ENCODE measurements at regions not wholly inside any gene's neighbourhood (a gene's known extent, or its start where the extent isn't known, plus 50 kb on each side); places are given as distances from the start of the nearest gene placed in this dataset.

GRCh38 chr7:51797371-51797770 is 480.8 kb upstream of the COBL start:
- Histone ChIP-seq H3K27ac (ENCODE audit: low read depth, low read length) (no peak overlapping the region), H3K36me3 (ENCODE audit: control insufficient read depth in 2 of 3, insufficient read depth in 3 of 3, low read length in 3 of 3) (no peaks in the 10 kb centered on the region), H3K4me3 (ENCODE audit: low read length) (no peak overlapping the region), H3K4me1 (ENCODE audit: control insufficient read depth in 2 of 2, insufficient read depth in 2 of 2, low read length in 2 of 2) (no peaks in the 10 kb centered on the region), H3K27me3 (ENCODE audit: control insufficient read depth in 2 of 2, insufficient read depth in 2 of 2, low read length in 2 of 2) (no peaks in the 10 kb centered on the region), H3K9me3 (ENCODE audit: control insufficient read depth in 2 of 3, low read length in 3 of 3) (no peaks in the 10 kb centered on the region)
- H3K27me3 Mint-ChIP-seq = no peaks in the 10 kb centered on the region
- DNase-seq (no peak), ATAC-seq (no peak)
- ChIA-PET CTCF (interaction anchor here (0.6 kb wide), 1 partner anchor 1633 kb away, joined by 4 read pairs; no protein-coding TSS in a partner anchor), POLR2A (no interaction called here)
- no peaks in the 10 kb centered on the region for H3K4me1 Mint-ChIP-seq
- H3K36me3 Mint-ChIP-seq = no peaks in the 10 kb centered on the region
- no peak overlapping the region for H3K4me3 Mint-ChIP-seq
- H3K9me3 Mint-ChIP-seq = peaks cover 0 to 13% (median 2%) of the 10 kb centered on the region in 11 donors
- no peak overlapping the region for H3K27ac Mint-ChIP-seq
- intact Hi-C loops (cut with micrococcal nuclease) = no loop called here

GRCh38 chr7:51792796-51793195 is 476.2 kb upstream of the COBL start:
- intact Hi-C loops (cut with micrococcal nuclease) = no loop called here
- H3K36me3 ChIP-seq (ENCODE audit: control insufficient read depth in 2 of 3, insufficient read depth in 3 of 3, low read length in 3 of 3) = no peaks in the 10 kb centered on the region
- no peak overlapping the region for H3K27ac Mint-ChIP-seq
- no peak for DNase-seq
- no peaks in the 10 kb centered on the region for H3K27me3 Mint-ChIP-seq
- H3K27me3 ChIP-seq (ENCODE audit: control insufficient read depth in 2 of 2, insufficient read depth in 2 of 2, low read length in 2 of 2) = no peaks in the 10 kb centered on the region
- POLR2A ChIA-PET = no interaction called here
- CTCF ChIA-PET = no interaction called here
- H3K27ac ChIP-seq (ENCODE audit: low read depth, low read length) = no peak overlapping the region
- H3K4me3 ChIP-seq (ENCODE audit: low read length) = no peak overlapping the region
- no peaks in the 10 kb centered on the region for H3K4me1 ChIP-seq (ENCODE audit: control insufficient read depth in 2 of 2, insufficient read depth in 2 of 2, low read length in 2 of 2)
- no peak overlapping the region for H3K4me3 Mint-ChIP-seq
- no peak for ATAC-seq
- H3K9me3 ChIP-seq (ENCODE audit: control insufficient read depth in 2 of 3, low read length in 3 of 3) = no peaks in the 10 kb centered on the region
- peaks cover 0 to 20% (median 2%) of the 10 kb centered on the region in 11 donors for H3K9me3 Mint-ChIP-seq
- H3K4me1 Mint-ChIP-seq = no peaks in the 10 kb centered on the region
- H3K36me3 Mint-ChIP-seq = no peaks in the 10 kb centered on the region

DNA sequence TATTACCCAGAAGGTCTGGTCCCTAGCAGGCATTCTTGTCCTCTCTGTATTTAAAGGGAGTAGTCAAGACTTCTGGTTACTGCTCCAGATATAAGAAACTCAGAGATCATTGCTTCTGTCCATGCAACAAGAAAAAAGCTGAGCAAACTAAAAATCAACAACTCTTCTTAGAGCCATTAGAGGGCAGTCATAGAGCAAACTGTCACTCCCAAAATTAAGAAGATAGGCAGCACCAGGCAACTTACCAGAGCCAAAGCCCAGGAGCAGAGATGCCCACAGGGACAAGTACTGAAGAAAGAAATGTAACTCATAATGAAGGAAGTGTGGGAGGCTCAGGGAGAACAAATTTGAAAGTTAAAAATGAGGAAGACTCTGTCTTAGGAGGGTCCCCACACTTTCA is 472.9 kb upstream of the COBL start:
- intact Hi-C loops (cut with micrococcal nuclease) = no loop called here
- H3K27me3 Mint-ChIP-seq = no peaks in the 10 kb centered on the region
- H3K27ac Mint-ChIP-seq = no peak overlapping the region
- H3K9me3 Mint-ChIP-seq = peaks cover 0 to 21% (median 3%) of the 10 kb centered on the region in 11 donors
- H3K36me3 ChIP-seq (ENCODE audit: control insufficient read depth in 2 of 3, insufficient read depth in 3 of 3, low read length in 3 of 3) = no peaks in the 10 kb centered on the region
- no peak for ATAC-seq
- ChIA-PET POLR2A (no interaction called here), CTCF (no interaction called here)
- no peaks in the 10 kb centered on the region for H3K9me3 ChIP-seq (ENCODE audit: control insufficient read depth in 2 of 3, low read length in 3 of 3)
- H3K4me3 Mint-ChIP-seq = no peak overlapping the region
- no peaks in the 10 kb centered on the region for H3K27me3 ChIP-seq (ENCODE audit: control insufficient read depth in 2 of 2, insufficient read depth in 2 of 2, low read length in 2 of 2)
- no peaks in the 10 kb centered on the region for H3K4me1 Mint-ChIP-seq
- no peak overlapping the region for H3K27ac ChIP-seq (ENCODE audit: low read depth, low read length)
- no peak overlapping the region for H3K4me3 ChIP-seq (ENCODE audit: low read length)
- H3K4me1 ChIP-seq (ENCODE audit: control insufficient read depth in 2 of 2, insufficient read depth in 2 of 2, low read length in 2 of 2) = no peaks in the 10 kb centered on the region
- DNase-seq = no peak
- no peaks in the 10 kb centered on the region for H3K36me3 Mint-ChIP-seq

DNA sequence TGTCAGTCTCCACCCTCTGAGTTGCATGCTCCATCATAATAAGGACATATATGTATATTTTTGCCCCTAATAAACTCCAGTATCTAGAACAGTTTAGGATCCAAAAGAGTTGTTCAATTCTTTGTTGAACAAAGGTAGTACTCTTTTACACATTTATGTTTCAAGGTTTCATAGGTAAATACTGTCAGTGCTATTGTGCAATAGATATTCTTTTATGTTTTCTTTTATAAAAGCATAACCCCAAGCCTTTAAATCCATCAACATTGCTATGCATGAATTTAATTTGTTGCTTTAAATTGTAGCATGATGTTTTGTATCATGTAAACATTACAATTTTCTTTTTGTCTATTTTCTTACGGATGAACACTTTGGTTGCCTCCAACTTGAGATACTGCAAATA is 469.7 kb upstream of the COBL start:
- POLR2A ChIA-PET = no interaction called here
- H3K9me3 ChIP-seq (ENCODE audit: control insufficient read depth in 2 of 3, low read length in 3 of 3) = no peaks in the 10 kb centered on the region
- CTCF ChIA-PET = no interaction called here
- no peak overlapping the region for H3K27ac Mint-ChIP-seq
- H3K4me1 ChIP-seq (ENCODE audit: control insufficient read depth in 2 of 2, insufficient read depth in 2 of 2, low read length in 2 of 2) = no peaks in the 10 kb centered on the region
- no peaks in the 10 kb centered on the region for H3K27me3 ChIP-seq (ENCODE audit: control insufficient read depth in 2 of 2, insufficient read depth in 2 of 2, low read length in 2 of 2)
- ATAC-seq = no peak
- H3K9me3 Mint-ChIP-seq = peaks cover 0 to 15% (median 9%) of the 10 kb centered on the region in 11 donors
- H3K27ac ChIP-seq (ENCODE audit: low read depth, low read length) = no peak overlapping the region
- H3K36me3 ChIP-seq (ENCODE audit: control insufficient read depth in 2 of 3, insufficient read depth in 3 of 3, low read length in 3 of 3) = no peaks in the 10 kb centered on the region
- H3K27me3 Mint-ChIP-seq = no peaks in the 10 kb centered on the region
- no peak for DNase-seq
- H3K4me3 Mint-ChIP-seq = no peak overlapping the region
- H3K4me1 Mint-ChIP-seq = no peaks in the 10 kb centered on the region
- no peak overlapping the region for H3K4me3 ChIP-seq (ENCODE audit: low read length)
- H3K36me3 Mint-ChIP-seq = no peaks in the 10 kb centered on the region
- intact Hi-C loops (cut with micrococcal nuclease) = no loop called here

- H3K9me3 ChIP-seq (ENCODE audit: control insufficient read depth in 2 of 3, low read length in 3 of 3) = no peaks in the 10 kb centered on the region
- no peaks in the 10 kb centered on the region for H3K27me3 ChIP-seq (ENCODE audit: control insufficient read depth in 2 of 2, insufficient read depth in 2 of 2, low read length in 2 of 2)
- CTCF ChIA-PET = no interaction called here
- DNase-seq = no peak
- intact Hi-C loops (cut with micrococcal nuclease) = no loop called here
- no peak overlapping the region for H3K27ac Mint-ChIP-seq
- H3K27me3 Mint-ChIP-seq = no peaks in the 10 kb centered on the region
- no peak overlapping the region for H3K4me3 ChIP-seq (ENCODE audit: low read length)
- H3K36me3 ChIP-seq (ENCODE audit: control insufficient read depth in 2 of 3, insufficient read depth in 3 of 3, low read length in 3 of 3) = no peaks in the 10 kb centered on the region
- no peaks in the 10 kb centered on the region for H3K4me1 ChIP-seq (ENCODE audit: control insufficient read depth in 2 of 2, insufficient read depth in 2 of 2, low read length in 2 of 2)
- no peaks in the 10 kb centered on the region for H3K36me3 Mint-ChIP-seq
- H3K27ac ChIP-seq (ENCODE audit: low read depth, low read length) = no peak overlapping the region
- ATAC-seq = no peak
- H3K9me3 Mint-ChIP-seq = peaks cover 0 to 17% (median 9%) of the 10 kb centered on the region in 11 donors
- no peak overlapping the region for H3K4me3 Mint-ChIP-seq
- POLR2A ChIA-PET = no interaction called here
- H3K4me1 Mint-ChIP-seq = no peaks in the 10 kb centered on the region
Measured at GRCh38 chr7:51785876-51786275, 469.3 kb upstream of the COBL start.

- H3K9me3 ChIP-seq (ENCODE audit: control insufficient read depth in 2 of 3, low read length in 3 of 3) = no peaks in the 10 kb centered on the region
- no peak overlapping the region for H3K4me3 ChIP-seq (ENCODE audit: low read length)
- no peak overlapping the region for H3K27ac ChIP-seq (ENCODE audit: low read depth, low read length)
- no peaks in the 10 kb centered on the region for H3K4me1 ChIP-seq (ENCODE audit: control insufficient read depth in 2 of 2, insufficient read depth in 2 of 2, low read length in 2 of 2)
- Mint-ChIP-seq H3K4me1 (no peaks in the 10 kb centered on the region), H3K36me3 (no peaks in the 10 kb centered on the region), H3K4me3 (no peak overlapping the region), H3K9me3 (peaks cover 0 to 22% (median 11%) of the 10 kb centered on the region in 11 donors), H3K27ac (no peak overlapping the region), H3K27me3 (no peaks in the 10 kb centered on the region)
- H3K27me3 ChIP-seq (ENCODE audit: control insufficient read depth in 2 of 2, insufficient read depth in 2 of 2, low read length in 2 of 2) = no peaks in the 10 kb centered on the region
- intact Hi-C loops (cut with micrococcal nuclease) = no loop called here
- ChIA-PET POLR2A (no interaction called here), CTCF (no interaction called here)
- DNase-seq (no peak), ATAC-seq (no peak)
- no peaks in the 10 kb centered on the region for H3K36me3 ChIP-seq (ENCODE audit: control insufficient read depth in 2 of 3, insufficient read depth in 3 of 3, low read length in 3 of 3)
Measured at GRCh38 chr7:51785171-51785570, 468.6 kb upstream of the COBL start.

DNA sequence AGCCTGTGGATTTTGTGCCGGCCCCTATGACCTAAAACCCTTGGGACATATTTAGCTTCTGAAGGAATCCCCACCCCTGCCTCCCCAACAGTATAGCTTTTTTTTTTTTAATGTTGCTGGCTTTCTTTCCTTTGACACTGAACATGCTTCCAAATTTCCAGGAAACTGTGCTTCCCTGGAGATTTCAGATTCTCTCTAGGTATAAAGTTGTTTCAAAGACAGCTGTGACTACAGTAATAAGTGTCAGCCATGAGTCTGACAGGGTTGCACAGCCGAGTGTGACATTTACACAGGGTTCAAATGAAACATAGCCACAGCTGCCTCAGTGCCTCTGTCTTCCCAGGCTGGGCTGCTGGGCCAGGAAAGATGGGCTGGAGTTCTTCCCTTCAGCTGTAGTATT is 466.6 kb upstream of the COBL start:
- DNase-seq = no peak
- Mint-ChIP-seq H3K27me3 (no peaks in the 10 kb centered on the region), H3K4me3 (no peak overlapping the region), H3K4me1 (no peaks in the 10 kb centered on the region), H3K9me3 (peaks cover 0 to 22% (median 11%) of the 10 kb centered on the region in 11 donors), H3K27ac (no peak overlapping the region), H3K36me3 (no peaks in the 10 kb centered on the region)
- intact Hi-C loops (cut with micrococcal nuclease) = no loop called here
- CTCF ChIA-PET = no interaction called here
- Histone ChIP-seq H3K27me3 (ENCODE audit: control insufficient read depth in 2 of 2, insufficient read depth in 2 of 2, low read length in 2 of 2) (no peaks in the 10 kb centered on the region), H3K4me1 (ENCODE audit: control insufficient read depth in 2 of 2, insufficient read depth in 2 of 2, low read length in 2 of 2) (no peaks in the 10 kb centered on the region), H3K27ac (ENCODE audit: low read depth, low read length) (no peak overlapping the region), H3K36me3 (ENCODE audit: control insufficient read depth in 2 of 3, insufficient read depth in 3 of 3, low read length in 3 of 3) (no peaks in the 10 kb centered on the region), H3K4me3 (ENCODE audit: low read length) (no peak overlapping the region), H3K9me3 (ENCODE audit: control insufficient read depth in 2 of 3, low read length in 3 of 3) (no peaks in the 10 kb centered on the region)
- no peak for ATAC-seq
- POLR2A ChIA-PET = no interaction called here
